ENCODE measurements at regions not wholly inside any gene's neighbourhood (a gene's known extent, or its start where the extent isn't known, plus 50 kb on each side); places are given as distances from the start of the nearest gene placed in this dataset.

- H3K4me3 ChIP-seq (ENCODE audit: low read depth, low read length) = no peak overlapping the region
- in situ Hi-C loops (cut with HindIII; ENCODE audit: low sequenced_read_pairs) = no loop called here
- DNase-seq (ENCODE audit: low read depth) = no peak
- TF ChIP-seq CTCF (IDR thresholded peaks at IDR 0.05; ENCODE audit: low read depth, low read length, missing control alignments) = no peak
Observed at GRCh38 chr13:27374126-27374613, 50.2 kb upstream of the GTF3A start.

Measured in astrocyte of the cerebellum (primary cell).